Osteoblast (primary cell): ENCODE measurements at regions not wholly inside any gene's neighbourhood (a gene's known extent, or its start where the extent isn't known, plus 50 kb on each side); places are given as distances from the start of the nearest gene placed in this dataset.

Experiments used
- DNase-seq: peaks from one replicate; pipeline ENCODE4 v3.0.0; 2011; ENCODE audit warnings: low spot score, mixed read lengths; ENCODE audit not compliant: insufficient read length; ENCODE audit errors: missing footprints
- H2AFZ ChIP-seq: 2 replicates; pipeline ENCODE4 v1.6.0; 2011; ENCODE audit warnings: mild to moderate bottlenecking, low read length
- H3K27ac ChIP-seq: 2 replicates; pipeline ENCODE4 v1.5.1; 2011; ENCODE audit warnings: mild to moderate bottlenecking, low read depth, low read length, moderate library complexity
- H3K27me3 ChIP-seq: 2 replicates; pipeline ENCODE4 v1.6.0; 2012; ENCODE audit warnings: mild to moderate bottlenecking, control low read depth, inconsistent platforms, low read length, moderate library complexity; ENCODE audit not compliant: insufficient read depth
- H3K36me3 ChIP-seq: 2 replicates; pipeline ENCODE4 v1.5.1; 2011; ENCODE audit warnings: mild to moderate bottlenecking, low read length, control low read depth, moderate library complexity; ENCODE audit not compliant: insufficient read depth
- H3K4me1 ChIP-seq: 2 replicates; pipeline ENCODE4 v1.5.1; 2011; ENCODE audit warnings: mild to moderate bottlenecking, low read length, control low read depth, moderate library complexity; ENCODE audit not compliant: insufficient read depth
- H3K4me2 ChIP-seq: 2 replicates; pipeline ENCODE4 v1.6.0; 2011; ENCODE audit warnings: mild to moderate bottlenecking, low read length; ENCODE audit not compliant: insufficient read depth
- H3K4me3 ChIP-seq: fragments of 200-600 bp; sonication (generic); 3 replicates; pipeline ENCODE4 v1.5.1; 2012; ENCODE audit warnings: mild to moderate bottlenecking, low read length, inconsistent platforms; ENCODE audit not compliant: insufficient read depth
- H3K79me2 ChIP-seq: 2 replicates; pipeline ENCODE4 v1.6.0; 2012; ENCODE audit warnings: mild to moderate bottlenecking, low read length, control low read depth, inconsistent platforms; ENCODE audit not compliant: insufficient read depth
- H3K9me3 ChIP-seq: 2 replicates; pipeline ENCODE4 v1.5.1; 2011; ENCODE audit warnings: low read depth, low read length, control low read depth
- H4K20me1 ChIP-seq: 2 replicates; pipeline ENCODE4 v1.6.0; 2012; ENCODE audit warnings: mild to moderate bottlenecking, low read length, control low read depth; ENCODE audit not compliant: insufficient read depth
- CTCF ChIP-seq: IDR thresholded peaks from 2 replicates; pipeline ENCODE4 v1.5.1; 2011; ENCODE audit warnings: mild to moderate bottlenecking, low read depth, low read length, moderate library complexity; ENCODE audit errors: extremely low read depth

- Histone ChIP-seq H3K4me2 (no peak overlapping the region), H3K79me2 (no peaks in the 10 kb centered on the region), H4K20me1 (no peaks in the 10 kb centered on the region), H3K4me3 (no peak overlapping the region), H3K36me3 (no peaks in the 10 kb centered on the region), H2AFZ (no peak overlapping the region), H3K27ac (no peak overlapping the region), H3K9me3 (no peaks in the 10 kb centered on the region), H3K27me3 (no peaks in the 10 kb centered on the region), H3K4me1 (no peaks in the 10 kb centered on the region)
- DNase-seq, result no peak
- TF ChIP-seq CTCF, result no peak
Observed at GRCh38 chr5:60379907-60380306, 320.1 kb downstream of the DEPDC1B start.

GRCh38 chr5:60377826-60378225 is 322.1 kb downstream of the DEPDC1B start:
- Histone ChIP-seq H4K20me1 (no peaks in the 10 kb centered on the region), H3K36me3 (no peaks in the 10 kb centered on the region), H3K4me1 (no peaks in the 10 kb centered on the region), H3K4me2 (no peak overlapping the region), H3K9me3 (no peaks in the 10 kb centered on the region), H3K79me2 (no peaks in the 10 kb centered on the region), H2AFZ (no peak overlapping the region), H3K27ac (no peak overlapping the region), H3K27me3 (no peaks in the 10 kb centered on the region), H3K4me3 (no peak overlapping the region)
- no peak for TF ChIP-seq CTCF
- DNase-seq, result no peak

DNA sequence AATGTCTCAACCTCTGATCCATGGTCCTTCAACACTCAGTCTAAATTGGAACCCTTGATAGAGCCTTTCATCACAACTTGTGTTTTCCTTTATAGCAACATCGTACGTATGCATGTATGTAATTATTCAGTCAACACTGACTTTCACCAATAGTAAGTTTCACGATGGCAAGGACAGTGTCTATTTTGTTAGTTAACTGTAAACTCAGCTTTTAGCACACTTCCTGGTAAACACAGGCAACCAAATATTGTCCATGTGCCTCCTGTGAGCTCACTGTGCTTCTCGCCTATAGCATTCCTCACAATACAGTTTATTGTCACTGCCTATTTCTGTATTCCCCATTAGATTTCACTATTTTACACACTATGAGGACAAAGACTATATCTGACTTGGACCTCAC is 323.1 kb downstream of the DEPDC1B start:
- no peak overlapping the region for H3K27ac ChIP-seq
- H4K20me1 ChIP-seq, result no peaks in the 10 kb centered on the region
- TF ChIP-seq CTCF, result no peak

DNA sequence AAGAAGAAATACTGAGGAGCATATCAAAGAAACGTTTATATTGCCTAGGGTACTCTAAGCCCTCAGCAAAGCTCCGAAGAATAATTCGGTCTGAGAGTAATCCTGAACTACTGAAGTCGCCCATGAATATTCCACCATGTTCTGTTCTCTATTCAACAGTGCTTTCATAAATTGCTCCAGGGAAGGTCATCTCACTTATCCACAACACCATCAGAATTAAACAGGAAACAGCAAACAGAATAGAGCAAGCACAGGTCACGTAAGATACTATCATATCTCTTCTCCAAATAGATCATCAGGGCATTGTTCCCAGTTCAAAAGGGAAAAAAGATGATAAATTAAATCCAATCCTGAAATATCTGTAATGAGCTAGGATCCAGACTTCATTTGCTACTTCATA is 325.6 kb downstream of the DEPDC1B start:
- no peaks in the 10 kb centered on the region for H4K20me1 ChIP-seq
- no peak for TF ChIP-seq CTCF
- no peaks in the 10 kb centered on the region for H3K4me1 ChIP-seq
- no peak overlapping the region for H2AFZ ChIP-seq
- H3K4me3 ChIP-seq, result no peak overlapping the region
- H3K79me2 ChIP-seq, result no peaks in the 10 kb centered on the region
- no peak for DNase-seq
- H3K4me2 ChIP-seq, result no peak overlapping the region
- H3K9me3 ChIP-seq, result no peaks in the 10 kb centered on the region
- H3K27me3 ChIP-seq, result no peaks in the 10 kb centered on the region
- H3K27ac ChIP-seq, result no peak overlapping the region
- no peaks in the 10 kb centered on the region for H3K36me3 ChIP-seq

More for the DNA sequence above, 323.1 kb downstream of the DEPDC1B start:
- H3K4me1 ChIP-seq, result no peaks in the 10 kb centered on the region
- no peak overlapping the region for H3K4me3 ChIP-seq
- H3K79me2 ChIP-seq, result no peaks in the 10 kb centered on the region
- no peak for DNase-seq
- no peaks in the 10 kb centered on the region for H3K27me3 ChIP-seq
- H2AFZ ChIP-seq, result no peak overlapping the region
- no peaks in the 10 kb centered on the region for H3K9me3 ChIP-seq
- no peaks in the 10 kb centered on the region for H3K36me3 ChIP-seq
- H3K4me2 ChIP-seq, result no peak overlapping the region
